ENCODE measurements at regions not wholly inside any gene's neighbourhood (a gene's known extent, or its start where the extent isn't known, plus 50 kb on each side); places are given as distances from the start of the nearest gene placed in this dataset.

GRCh38 chr7:85774986-85775385 is 588.1 kb upstream of the SEMA3D start:
- no peaks in the 10 kb centered on the region for H3K36me3 ChIP-seq (ENCODE audit: insufficient read depth, low read length)
- no peak overlapping the region for H3K9ac ChIP-seq (ENCODE audit: low read depth, low read length)
- no peaks in the 10 kb centered on the region for H3K4me1 ChIP-seq (ENCODE audit: insufficient read depth, low read length)
- no peaks in the 10 kb centered on the region for H3K9me3 ChIP-seq (ENCODE audit: control insufficient read depth, insufficient read depth, low read length)

GRCh38 chr7:85773116-85773728 is 586.4 kb upstream of the SEMA3D start:
- Histone ChIP-seq H3K36me3 (ENCODE audit: insufficient read depth, low read length) (no peaks in the 10 kb centered on the region), H3K9me3 (ENCODE audit: control insufficient read depth, insufficient read depth, low read length) (no peaks in the 10 kb centered on the region), H3K4me1 (ENCODE audit: insufficient read depth, low read length) (no peaks in the 10 kb centered on the region), H3K9ac (ENCODE audit: low read depth, low read length) (no peak overlapping the region)

- Histone ChIP-seq H3K36me3 (ENCODE audit: insufficient read depth, low read length) (no peaks in the 10 kb centered on the region), H3K9ac (ENCODE audit: low read depth, low read length) (no peak overlapping the region), H3K4me1 (ENCODE audit: insufficient read depth, low read length) (no peaks in the 10 kb centered on the region), H3K9me3 (ENCODE audit: control insufficient read depth, insufficient read depth, low read length) (no peaks in the 10 kb centered on the region)
Observed at GRCh38 chr7:85771516-85771915, 584.7 kb upstream of the SEMA3D start.

- no peaks in the 10 kb centered on the region for H3K9me3 ChIP-seq (ENCODE audit: control insufficient read depth, insufficient read depth, low read length)
- no peak overlapping the region for H3K9ac ChIP-seq (ENCODE audit: low read depth, low read length)
Observed at GRCh38 chr7:85770332-85770731, 583.5 kb upstream of the SEMA3D start.

GRCh38 chr7:85765698-85766298 is 578.9 kb upstream of the SEMA3D start:
- H3K9ac ChIP-seq (ENCODE audit: low read depth, low read length) = no peak overlapping the region
- no peaks in the 10 kb centered on the region for H3K9me3 ChIP-seq (ENCODE audit: control insufficient read depth, insufficient read depth, low read length)
- no peaks in the 10 kb centered on the region for H3K4me1 ChIP-seq (ENCODE audit: insufficient read depth, low read length)
- H3K36me3 ChIP-seq (ENCODE audit: insufficient read depth, low read length) = no peaks in the 10 kb centered on the region

More at GRCh38 chr7:85770332-85770731, 583.5 kb upstream of the SEMA3D start:
- Histone ChIP-seq H3K4me1 (ENCODE audit: insufficient read depth, low read length) (no peaks in the 10 kb centered on the region), H3K36me3 (ENCODE audit: insufficient read depth, low read length) (no peaks in the 10 kb centered on the region)

- Histone ChIP-seq H3K9ac (ENCODE audit: low read depth, low read length) (no peak overlapping the region), H3K9me3 (ENCODE audit: control insufficient read depth, insufficient read depth, low read length) (no peaks in the 10 kb centered on the region), H3K4me1 (ENCODE audit: insufficient read depth, low read length) (no peaks in the 10 kb centered on the region), H3K36me3 (ENCODE audit: insufficient read depth, low read length) (no peaks in the 10 kb centered on the region)
Observed at GRCh38 chr7:85764034-85764433, 577.2 kb upstream of the SEMA3D start.

GRCh38 chr7:85757348-85757747 is 570.5 kb upstream of the SEMA3D start:
- H3K36me3 ChIP-seq (ENCODE audit: insufficient read depth, low read length) = no peaks in the 10 kb centered on the region
- H3K9me3 ChIP-seq (ENCODE audit: control insufficient read depth, insufficient read depth, low read length) = no peaks in the 10 kb centered on the region
- no peak overlapping the region for H3K9ac ChIP-seq (ENCODE audit: low read depth, low read length)
- H3K4me1 ChIP-seq (ENCODE audit: insufficient read depth, low read length) = no peaks in the 10 kb centered on the region

- H3K36me3 ChIP-seq (ENCODE audit: insufficient read depth, low read length) = no peaks in the 10 kb centered on the region; the same call in 1 of the 2 replicates
- H3K4me1 ChIP-seq (ENCODE audit: insufficient read depth, low read length) = no peaks in the 10 kb centered on the region
- no peak overlapping the region for H3K9ac ChIP-seq (ENCODE audit: low read depth, low read length)
- H3K9me3 ChIP-seq (ENCODE audit: control insufficient read depth, insufficient read depth, low read length) = peaks cover 6% of the 10 kb centered on the region
Observed at GRCh38 chr7:85750454-85750949, 563.6 kb upstream of the SEMA3D start.

GRCh38 chr7:85749696-85750453 is 563.0 kb upstream of the SEMA3D start:
- no peaks in the 10 kb centered on the region; the same call in 1 of the 2 replicates for H3K36me3 ChIP-seq (ENCODE audit: insufficient read depth, low read length)
- no peaks in the 10 kb centered on the region for H3K4me1 ChIP-seq (ENCODE audit: insufficient read depth, low read length)
- H3K9me3 ChIP-seq (ENCODE audit: control insufficient read depth, insufficient read depth, low read length) = peaks cover 8% of the 10 kb centered on the region
- no peak overlapping the region for H3K9ac ChIP-seq (ENCODE audit: low read depth, low read length)

GRCh38 chr7:85748861-85749260 is 562.0 kb upstream of the SEMA3D start:
- no peak overlapping the region for H3K9ac ChIP-seq (ENCODE audit: low read depth, low read length)
- H3K4me1 ChIP-seq (ENCODE audit: insufficient read depth, low read length) = no peaks in the 10 kb centered on the region
- no peaks in the 10 kb centered on the region; the same call in 1 of the 2 replicates for H3K36me3 ChIP-seq (ENCODE audit: insufficient read depth, low read length)
- H3K9me3 ChIP-seq (ENCODE audit: control insufficient read depth, insufficient read depth, low read length) = peaks cover 8% of the 10 kb centered on the region

GRCh38 chr7:85737426-85737825 is 550.6 kb upstream of the SEMA3D start:
- Histone ChIP-seq H3K36me3 (ENCODE audit: insufficient read depth, low read length) (no peaks in the 10 kb centered on the region), H3K9me3 (ENCODE audit: control insufficient read depth, insufficient read depth, low read length) (0 out of 2 replicates have a peak, but pooled peaks cover 4% of the 10 kb centered on the region), H3K4me1 (ENCODE audit: insufficient read depth, low read length) (no peaks in the 10 kb centered on the region), H3K9ac (ENCODE audit: low read depth, low read length) (no peak overlapping the region)

GRCh38 chr7:85736085-85736484 is 549.2 kb upstream of the SEMA3D start:
- Histone ChIP-seq H3K9me3 (ENCODE audit: control insufficient read depth, insufficient read depth, low read length) (0 out of 2 replicates have a peak, but pooled peaks cover 4% of the 10 kb centered on the region), H3K36me3 (ENCODE audit: insufficient read depth, low read length) (no peaks in the 10 kb centered on the region), H3K9ac (ENCODE audit: low read depth, low read length) (no peak overlapping the region), H3K4me1 (ENCODE audit: insufficient read depth, low read length) (no peaks in the 10 kb centered on the region)

- 0 out of 2 replicates have a peak, but pooled peaks cover 4% of the 10 kb centered on the region for H3K9me3 ChIP-seq (ENCODE audit: control insufficient read depth, insufficient read depth, low read length)
- H3K36me3 ChIP-seq (ENCODE audit: insufficient read depth, low read length) = no peaks in the 10 kb centered on the region
- no peak overlapping the region for H3K9ac ChIP-seq (ENCODE audit: low read depth, low read length)
- no peaks in the 10 kb centered on the region for H3K4me1 ChIP-seq (ENCODE audit: insufficient read depth, low read length)
Observed at GRCh38 chr7:85734823-85735222, 548.0 kb upstream of the SEMA3D start.

- Histone ChIP-seq H3K9ac (ENCODE audit: low read depth, low read length) (no peak overlapping the region), H3K4me1 (ENCODE audit: insufficient read depth, low read length) (no peaks in the 10 kb centered on the region), H3K9me3 (ENCODE audit: control insufficient read depth, insufficient read depth, low read length) (0 out of 2 replicates have a peak, but pooled peaks cover 4% of the 10 kb centered on the region), H3K36me3 (ENCODE audit: insufficient read depth, low read length) (no peaks in the 10 kb centered on the region)
Observed at GRCh38 chr7:85733169-85733915, 546.5 kb upstream of the SEMA3D start.
